CD4-positive, CD25-positive, alpha-beta regulatory T cell (primary cell): ENCODE measurements at regions not wholly inside any gene's neighbourhood (a gene's known extent, or its start where the extent isn't known, plus 50 kb on each side); places are given as distances from the start of the nearest gene placed in this dataset.

Source experiments
- ATAC-seq, 2 donors: fragments of 150-1000 bp; cut with Tn5 transposase; one replicate each; pipeline ENCODE4 v1.10.0; 2021; ENCODE audit warnings: low read depth in 2 of 2, moderate number of reproducible peaks in 2 of 2, moderate library complexity in 1 of 2
- DNase-seq, 3 donors: peaks; one replicate each; pipeline versions ENCODE4 v3.0.0 to v3.0.0-alpha.2; 2012 to 2022; ENCODE audit warnings: mixed read lengths in 1 of 3
- H3K27ac ChIP-seq: one replicate; pipeline ENCODE4 v1.7.0; 2013; ENCODE audit warnings: mild to moderate bottlenecking, low read length; ENCODE audit not compliant: insufficient read depth, poor library complexity, severe bottlenecking
- H3K27me3 ChIP-seq: one replicate; pipeline ENCODE4 v1.7.0; 2013; ENCODE audit warnings: low read length; ENCODE audit not compliant: control insufficient read depth, insufficient read depth
- H3K36me3 ChIP-seq: one replicate; pipeline ENCODE4 v1.7.0; 2013; ENCODE audit warnings: mild to moderate bottlenecking, low read length, moderate library complexity; ENCODE audit not compliant: control insufficient read depth, insufficient read depth
- H3K4me1 ChIP-seq: 2 replicates; pipeline ENCODE4 v1.7.0; 2013; ENCODE audit warnings: mild to moderate bottlenecking, low read length; ENCODE audit not compliant: insufficient read depth, control insufficient read depth, poor library complexity, severe bottlenecking
- H3K4me3 ChIP-seq: one replicate; pipeline ENCODE4 v1.7.0; 2013; ENCODE audit warnings: low read depth, mild to moderate bottlenecking, low read length, moderate library complexity
- H3K9me3 ChIP-seq, 2 experiments: 1 replicate in 1 of 2; 2 replicates in 1 of 2; pipeline ENCODE4 v1.7.0; 2013; ENCODE audit warnings: low read length in 2 of 2, mild to moderate bottlenecking in 1 of 2, moderate library complexity in 1 of 2; ENCODE audit not compliant: control insufficient read depth in 2 of 2
- H3K27ac Mint-ChIP-seq, 3 donors: one replicate each; pipeline ENCODE4 v1.8.0; 2020 to 2022; ENCODE audit warnings: mild to moderate bottlenecking in 3 of 3, mixed read lengths in 3 of 3, moderate library complexity in 2 of 3
- H3K27me3 Mint-ChIP-seq: one replicate; pipeline ENCODE4 v1.8.0; 2022; ENCODE audit warnings: mild to moderate bottlenecking, mixed read lengths
- H3K36me3 Mint-ChIP-seq: one replicate; pipeline ENCODE4 v1.8.0; 2020; ENCODE audit warnings: mixed read lengths
- H3K4me1 Mint-ChIP-seq, 4 donors: one replicate each; pipeline ENCODE4 v1.8.0; 2020 to 2022; ENCODE audit warnings: mixed read lengths in 4 of 4, mild to moderate bottlenecking in 1 of 4
- H3K4me3 Mint-ChIP-seq, 4 donors: one replicate each; pipeline ENCODE4 v1.8.0; 2020 to 2022; ENCODE audit warnings: mild to moderate bottlenecking in 4 of 4, mixed read lengths in 4 of 4, moderate library complexity in 3 of 4
- H3K9me3 Mint-ChIP-seq, 7 donors: one replicate each; pipeline ENCODE4 v1.8.0; 2020 to 2022; ENCODE audit warnings: mixed read lengths in 7 of 7, mild to moderate bottlenecking in 3 of 7, moderate library complexity in 2 of 7

GRCh38 chr3:165538166-165538565, 299.1 kb downstream of the BCHE start:
- H3K4me3 Mint-ChIP-seq = no peak overlapping the region
- H3K27me3 Mint-ChIP-seq = no peaks in the 10 kb centered on the region
- no peaks in the 10 kb centered on the region for H3K4me1 Mint-ChIP-seq
- Histone ChIP-seq H3K9me3 (peaks cover 0 to 5% of the 10 kb centered on the region in 2 experiments), H3K36me3 (no peaks in the 10 kb centered on the region), H3K4me3 (no peak overlapping the region), H3K4me1 (no peaks in the 10 kb centered on the region), H3K27ac (no peak overlapping the region), H3K27me3 (no peaks in the 10 kb centered on the region)
- H3K9me3 Mint-ChIP-seq = peaks cover 1 to 32% (median 9%) of the 10 kb centered on the region in 7 donors
- DNase-seq (no peak), ATAC-seq (no peak)
- H3K27ac Mint-ChIP-seq = no peak overlapping the region
- no peaks in the 10 kb centered on the region for H3K36me3 Mint-ChIP-seq

GRCh38 chr3:165532851-165533250, 304.4 kb downstream of the BCHE start:
- peak overlapping the region in 1 of 3 donors; percentile 62 for H3K27ac Mint-ChIP-seq
- Histone ChIP-seq H3K27me3 (no peaks in the 10 kb centered on the region), H3K9me3 (peaks cover 0 to 2% of the 10 kb centered on the region in 2 experiments), H3K4me1 (no peaks in the 10 kb centered on the region), H3K4me3 (no peak overlapping the region), H3K36me3 (no peaks in the 10 kb centered on the region), H3K27ac (no peak overlapping the region)
- peaks cover 4% of the 10 kb centered on the region for H3K27me3 Mint-ChIP-seq
- H3K4me3 Mint-ChIP-seq = no peak overlapping the region
- no peaks in the 10 kb centered on the region for H3K4me1 Mint-ChIP-seq
- no peaks in the 10 kb centered on the region for H3K36me3 Mint-ChIP-seq
- ATAC-seq (no peak), DNase-seq (no peak)
- peaks cover 5 to 40% (median 10%) of the 10 kb centered on the region in 7 donors for H3K9me3 Mint-ChIP-seq

- no peaks in the 10 kb centered on the region for H3K4me1 Mint-ChIP-seq
- peaks cover 2 to 32% (median 8%) of the 10 kb centered on the region in 7 donors for H3K9me3 Mint-ChIP-seq
- Histone ChIP-seq H3K9me3 (no peaks in the 10 kb centered on the region), H3K27ac (no peak overlapping the region), H3K4me1 (no peaks in the 10 kb centered on the region), H3K27me3 (no peaks in the 10 kb centered on the region), H3K36me3 (no peaks in the 10 kb centered on the region), H3K4me3 (no peak overlapping the region)
- H3K36me3 Mint-ChIP-seq = no peaks in the 10 kb centered on the region
- no peak for ATAC-seq
- H3K27ac Mint-ChIP-seq = no peak overlapping the region
- H3K4me3 Mint-ChIP-seq = no peak overlapping the region
- DNase-seq = no peak
- H3K27me3 Mint-ChIP-seq = peaks cover 4% of the 10 kb centered on the region
These were observed 307.8 kb downstream of the BCHE start for GRCh38 chr3:165529451-165529850.

GRCh38 chr3:165526367-165526766, 310.9 kb downstream of the BCHE start:
- no peak overlapping the region for H3K27ac ChIP-seq
- H3K4me1 Mint-ChIP-seq = no peaks in the 10 kb centered on the region
- H3K9me3 ChIP-seq = no peaks in the 10 kb centered on the region
- H3K27ac Mint-ChIP-seq = no peak overlapping the region
- H3K36me3 ChIP-seq = no peaks in the 10 kb centered on the region
- H3K27me3 Mint-ChIP-seq = peaks cover 4% of the 10 kb centered on the region
- no peak overlapping the region for H3K4me3 Mint-ChIP-seq
- H3K27me3 ChIP-seq = no peaks in the 10 kb centered on the region
- no peaks in the 10 kb centered on the region for H3K4me1 ChIP-seq
- H3K36me3 Mint-ChIP-seq = no peaks in the 10 kb centered on the region
- ATAC-seq (no peak), DNase-seq (no peak)
- H3K4me3 ChIP-seq = no peak overlapping the region
- H3K9me3 Mint-ChIP-seq = peaks cover 0 to 16% (median 6%) of the 10 kb centered on the region in 7 donors

- H3K4me3 Mint-ChIP-seq = no peak overlapping the region
- DNase-seq = no peak
These were observed 313.4 kb downstream of the BCHE start for GRCh38 chr3:165523801-165524200.

GRCh38 chr3:165522386-165522785, 314.8 kb downstream of the BCHE start:
- H3K4me3 Mint-ChIP-seq = no peak overlapping the region
- no peaks in the 10 kb centered on the region for H3K4me1 ChIP-seq
- no peaks in the 10 kb centered on the region for H3K4me1 Mint-ChIP-seq
- H3K4me3 ChIP-seq = no peak overlapping the region
- H3K27ac Mint-ChIP-seq = no peak overlapping the region
- no peaks in the 10 kb centered on the region for H3K27me3 Mint-ChIP-seq
- H3K27me3 ChIP-seq = no peaks in the 10 kb centered on the region
- H3K9me3 Mint-ChIP-seq = peaks cover 5 to 20% (median 8%) of the 10 kb centered on the region in 7 donors
- H3K36me3 Mint-ChIP-seq = no peaks in the 10 kb centered on the region
- H3K27ac ChIP-seq = no peak overlapping the region
- DNase-seq = no peak
- H3K9me3 ChIP-seq = peaks cover 0 to 6% of the 10 kb centered on the region in 2 experiments
- no peak for ATAC-seq
- no peaks in the 10 kb centered on the region for H3K36me3 ChIP-seq

More at GRCh38 chr3:165523801-165524200, 313.4 kb downstream of the BCHE start:
- no peak for ATAC-seq
- peaks cover 0 to 6% of the 10 kb centered on the region in 2 experiments for H3K9me3 ChIP-seq
- Mint-ChIP-seq H3K36me3 (no peaks in the 10 kb centered on the region), H3K27me3 (no peaks in the 10 kb centered on the region), H3K4me1 (no peaks in the 10 kb centered on the region), H3K27ac (no peak overlapping the region), H3K9me3 (peaks cover 2 to 25% (median 7%) of the 10 kb centered on the region in 7 donors)
- no peaks in the 10 kb centered on the region for H3K27me3 ChIP-seq
- no peaks in the 10 kb centered on the region for H3K4me1 ChIP-seq
- H3K4me3 ChIP-seq = no peak overlapping the region
- H3K36me3 ChIP-seq = no peaks in the 10 kb centered on the region
- no peak overlapping the region for H3K27ac ChIP-seq

- DNase-seq (no peak), ATAC-seq (no peak)
- H3K4me1 Mint-ChIP-seq = no peaks in the 10 kb centered on the region
- no peaks in the 10 kb centered on the region for H3K27me3 Mint-ChIP-seq
- Histone ChIP-seq H3K36me3 (no peaks in the 10 kb centered on the region), H3K27me3 (no peaks in the 10 kb centered on the region), H3K27ac (no peak overlapping the region), H3K4me3 (no peak overlapping the region), H3K4me1 (no peaks in the 10 kb centered on the region), H3K9me3 (peaks cover 0 to 6% of the 10 kb centered on the region in 2 experiments)
- no peaks in the 10 kb centered on the region for H3K36me3 Mint-ChIP-seq
- no peak overlapping the region for H3K27ac Mint-ChIP-seq
- H3K9me3 Mint-ChIP-seq = peaks cover 5 to 20% (median 8%) of the 10 kb centered on the region in 7 donors
- H3K4me3 Mint-ChIP-seq = no peak overlapping the region
These were observed 315.9 kb downstream of the BCHE start for GRCh38 chr3:165521131-165521871.

GRCh38 chr3:165519687-165520086, 317.5 kb downstream of the BCHE start:
- Histone ChIP-seq H3K27ac (no peak overlapping the region), H3K4me1 (no peaks in the 10 kb centered on the region), H3K27me3 (no peaks in the 10 kb centered on the region), H3K4me3 (no peak overlapping the region), H3K36me3 (no peaks in the 10 kb centered on the region), H3K9me3 (peaks cover 0 to 6% of the 10 kb centered on the region in 2 experiments)
- peaks cover 5 to 20% (median 10%) of the 10 kb centered on the region in 7 donors for H3K9me3 Mint-ChIP-seq
- no peak for DNase-seq
- no peak overlapping the region for H3K4me3 Mint-ChIP-seq
- no peaks in the 10 kb centered on the region for H3K27me3 Mint-ChIP-seq
- no peak for ATAC-seq
- H3K4me1 Mint-ChIP-seq = no peaks in the 10 kb centered on the region
- H3K27ac Mint-ChIP-seq = no peak overlapping the region
- no peaks in the 10 kb centered on the region for H3K36me3 Mint-ChIP-seq
